CD4-positive, alpha-beta T cell treated with Interferon alpha-2 for 1 hour (primary cell): ENCODE measurements at regions not wholly inside any gene's neighbourhood (a gene's known extent, or its start where the extent isn't known, plus 50 kb on each side); places are given as distances from the start of the nearest gene placed in this dataset.
"Not testable (repeated sequence)": the region's sequence is repeated elsewhere in the genome, so short reads cannot be mapped to it uniquely, and the experiment has no call there.

Source experiments
- DNase-seq, 2 donors: peaks; one replicate each; pipeline ENCODE4 v3.0.0-alpha.2; 2020 to 2022

DNA sequence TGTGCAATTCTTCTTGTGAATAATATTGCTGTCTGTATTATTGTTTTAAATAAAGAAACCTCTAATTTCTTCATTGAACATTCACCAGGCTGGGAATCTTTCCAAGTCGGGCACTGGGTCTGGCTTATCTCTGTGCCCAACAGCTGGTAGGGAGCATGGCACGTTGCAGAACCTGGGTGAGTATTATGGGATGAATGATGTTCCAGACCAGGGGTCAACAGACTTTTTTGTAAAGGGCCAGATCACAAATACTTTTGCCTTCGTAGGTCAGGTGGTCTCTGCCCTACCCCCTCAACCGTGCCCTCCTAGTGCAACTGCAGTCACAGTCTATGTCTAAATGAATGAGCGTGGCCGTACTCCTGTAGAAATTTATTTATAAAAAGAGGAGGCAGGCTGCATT is 81.6 kb upstream of the FOXQ1 start:
- DNase-seq, result no peak

DNA sequence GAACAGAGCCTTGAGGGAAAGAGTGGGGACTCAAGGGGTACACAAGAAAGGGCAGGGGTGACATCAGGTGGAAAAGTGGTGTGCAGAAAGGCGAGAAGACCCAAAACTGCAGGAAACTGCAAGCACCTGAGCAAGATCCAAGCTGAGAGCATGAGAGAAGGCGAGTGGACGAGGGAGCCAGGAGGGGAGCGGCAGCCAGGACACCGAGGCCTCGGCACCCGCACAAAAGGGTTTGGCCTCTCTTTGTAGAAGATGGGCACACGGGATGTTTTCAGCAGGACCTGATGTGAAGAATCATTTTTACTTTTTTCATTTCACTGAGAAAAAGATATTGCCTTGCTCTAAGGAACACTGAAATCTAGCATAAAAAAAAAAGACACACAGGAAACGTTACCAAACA is 82.1 kb upstream of the FOXQ1 start:
- DNase-seq, result no peak

DNA sequence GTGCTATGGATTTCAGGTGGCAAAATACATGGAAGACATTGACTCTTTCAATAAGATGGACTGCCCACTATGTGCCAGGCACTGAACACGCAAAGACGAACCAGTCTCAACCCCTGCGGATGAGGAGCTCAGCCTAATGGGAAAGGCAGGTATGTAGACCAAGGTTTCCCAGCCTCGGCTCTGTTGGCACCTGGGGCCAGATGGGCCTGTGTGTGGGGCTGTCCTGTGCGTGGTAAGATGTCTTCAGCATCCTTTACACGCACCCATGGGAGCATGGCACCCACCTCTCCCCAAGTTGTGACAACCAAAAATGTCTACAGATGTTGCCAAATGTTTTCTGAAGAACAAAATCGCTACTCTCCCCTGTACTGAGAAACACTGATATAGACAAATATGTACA is 82.6 kb upstream of the FOXQ1 start:
- no peak for DNase-seq

DNA sequence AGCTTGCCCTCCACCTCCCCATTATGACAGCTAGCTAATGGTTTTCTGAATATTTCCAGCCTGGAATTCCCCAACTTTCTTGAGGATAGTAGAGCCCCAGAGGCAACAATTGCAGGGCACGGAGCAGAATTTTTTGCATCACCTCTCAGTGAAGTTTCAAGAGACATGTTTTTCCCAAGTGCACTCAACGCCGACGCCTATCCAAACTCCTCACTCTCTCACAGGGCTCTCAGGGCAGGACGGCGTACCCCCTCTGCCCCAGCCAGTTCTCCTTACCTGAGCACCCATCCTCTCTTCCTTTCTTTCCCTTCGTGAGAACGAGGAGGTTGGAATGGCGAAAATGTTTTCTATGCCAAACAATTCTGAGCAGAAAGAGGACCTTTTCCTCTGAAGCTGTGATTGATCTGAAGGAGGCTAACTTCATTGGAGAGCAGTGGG is 83.1 kb upstream of the FOXQ1 start:
- DNase-seq, result no peak

DNA sequence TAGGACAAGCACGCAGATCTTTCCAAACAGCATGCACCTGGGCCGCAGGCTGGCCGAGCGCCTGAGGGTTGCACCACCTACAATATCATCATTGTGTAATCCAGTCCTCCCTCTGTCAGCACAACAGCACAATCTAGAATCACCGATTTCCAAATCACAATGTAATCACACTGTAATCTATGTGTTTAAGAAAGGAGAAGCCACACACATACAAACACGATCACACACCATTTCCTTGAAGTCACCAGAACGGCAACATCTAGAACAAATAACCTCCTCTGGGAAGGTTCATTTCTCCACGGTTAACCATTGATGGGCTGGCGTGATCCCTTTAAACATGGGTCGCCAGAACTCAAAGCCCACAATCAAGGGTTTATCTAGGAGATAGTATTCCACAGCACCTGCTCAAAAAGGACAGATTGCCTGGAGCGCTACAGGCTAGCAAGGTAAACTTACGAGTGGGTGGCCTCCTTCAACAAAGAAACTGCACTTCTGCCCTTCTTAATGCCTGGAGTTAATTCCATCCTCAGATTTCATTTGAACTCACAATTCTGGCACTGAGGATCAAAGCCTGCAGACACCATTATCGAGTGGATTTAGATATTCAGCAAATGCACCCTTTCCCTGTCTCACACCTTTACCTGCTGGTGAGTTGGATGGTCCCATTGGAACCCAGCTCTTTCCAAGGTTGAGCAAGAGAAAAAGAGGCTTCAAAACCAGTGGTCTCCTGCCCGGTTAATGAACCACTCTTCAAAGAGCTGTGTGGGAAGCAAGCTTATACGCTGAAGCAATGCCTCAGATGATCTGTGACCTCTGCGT is 83.8 kb upstream of the FOXQ1 start:
- no peak for DNase-seq

DNA sequence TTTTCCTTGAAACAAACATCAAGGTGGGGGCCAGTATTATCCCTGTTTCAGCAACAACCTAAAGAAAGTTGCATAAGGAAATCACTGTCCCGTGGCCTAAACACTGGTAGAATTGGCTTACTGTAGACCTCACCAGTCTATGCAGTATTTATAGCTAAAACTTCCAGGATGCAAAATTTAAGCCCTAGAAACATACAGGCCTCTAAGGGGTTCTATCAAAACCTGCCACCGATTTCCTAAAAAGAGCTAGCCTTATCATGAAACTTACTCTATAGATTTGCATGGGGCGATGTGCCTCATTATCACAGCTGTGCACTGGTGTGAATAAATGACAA is 84.3 kb upstream of the FOXQ1 start:
- no peak for DNase-seq

DNA sequence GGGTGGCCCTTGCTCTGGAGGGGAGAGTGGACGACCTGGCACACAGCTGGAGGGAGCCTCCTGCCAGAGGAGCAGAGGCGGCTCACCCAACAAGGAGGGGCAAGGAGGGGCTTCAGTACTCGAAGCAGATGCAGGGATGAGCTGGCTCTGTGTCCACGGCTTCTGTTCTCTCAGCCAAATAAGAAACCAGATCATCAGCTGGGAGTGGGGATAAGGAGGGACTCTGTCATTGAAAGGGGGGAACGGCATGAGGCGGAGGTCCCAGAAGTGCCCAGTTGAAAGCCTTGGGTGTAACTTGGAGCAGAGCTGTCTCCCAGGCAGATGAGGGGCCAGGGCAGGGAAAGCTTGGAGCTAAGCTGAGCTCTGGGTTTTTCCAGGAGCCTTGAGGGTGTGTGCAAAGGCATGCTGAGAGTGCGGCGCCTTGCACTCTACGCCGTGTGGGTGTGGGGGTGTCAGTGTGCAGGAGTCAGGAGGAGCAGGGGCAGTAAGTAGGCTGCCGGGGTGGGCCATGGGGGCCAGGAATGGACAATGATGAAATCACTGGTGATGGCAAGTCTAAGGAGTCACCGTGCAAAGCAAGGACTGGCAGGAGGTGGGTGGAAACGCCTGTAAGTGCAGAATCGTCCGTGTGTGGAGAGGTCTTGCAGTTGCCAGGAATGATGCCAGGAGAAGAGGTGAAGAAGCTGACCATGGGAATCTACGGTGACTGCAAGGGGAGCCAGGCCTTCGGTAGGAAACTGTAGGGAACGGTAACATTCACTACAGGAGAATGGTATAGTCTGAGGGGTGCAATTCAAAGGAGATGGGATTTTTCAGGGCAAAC is 85.4 kb upstream of the FOXQ1 start:
- DNase-seq, result no peak

DNA sequence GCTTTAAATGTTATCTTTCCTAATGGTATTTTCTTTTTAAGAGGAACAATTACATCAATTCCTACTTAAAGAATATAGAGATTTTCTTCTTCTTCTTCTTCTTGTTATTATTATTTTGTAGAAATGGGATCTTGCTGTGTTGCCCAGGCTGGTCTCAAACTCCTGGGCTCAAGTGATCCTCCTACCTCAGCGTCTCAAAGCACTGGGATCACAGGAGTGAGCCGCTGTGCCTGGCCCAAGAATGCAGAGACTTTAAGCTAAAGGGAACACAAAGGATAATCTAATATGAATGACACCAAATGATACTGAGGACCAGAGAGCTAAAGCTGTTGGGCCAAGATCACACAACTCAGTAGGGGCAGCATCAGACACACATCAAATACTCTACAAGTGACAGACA is 87.4 kb upstream of the FOXQ1 start:
- no peak for DNase-seq

DNA sequence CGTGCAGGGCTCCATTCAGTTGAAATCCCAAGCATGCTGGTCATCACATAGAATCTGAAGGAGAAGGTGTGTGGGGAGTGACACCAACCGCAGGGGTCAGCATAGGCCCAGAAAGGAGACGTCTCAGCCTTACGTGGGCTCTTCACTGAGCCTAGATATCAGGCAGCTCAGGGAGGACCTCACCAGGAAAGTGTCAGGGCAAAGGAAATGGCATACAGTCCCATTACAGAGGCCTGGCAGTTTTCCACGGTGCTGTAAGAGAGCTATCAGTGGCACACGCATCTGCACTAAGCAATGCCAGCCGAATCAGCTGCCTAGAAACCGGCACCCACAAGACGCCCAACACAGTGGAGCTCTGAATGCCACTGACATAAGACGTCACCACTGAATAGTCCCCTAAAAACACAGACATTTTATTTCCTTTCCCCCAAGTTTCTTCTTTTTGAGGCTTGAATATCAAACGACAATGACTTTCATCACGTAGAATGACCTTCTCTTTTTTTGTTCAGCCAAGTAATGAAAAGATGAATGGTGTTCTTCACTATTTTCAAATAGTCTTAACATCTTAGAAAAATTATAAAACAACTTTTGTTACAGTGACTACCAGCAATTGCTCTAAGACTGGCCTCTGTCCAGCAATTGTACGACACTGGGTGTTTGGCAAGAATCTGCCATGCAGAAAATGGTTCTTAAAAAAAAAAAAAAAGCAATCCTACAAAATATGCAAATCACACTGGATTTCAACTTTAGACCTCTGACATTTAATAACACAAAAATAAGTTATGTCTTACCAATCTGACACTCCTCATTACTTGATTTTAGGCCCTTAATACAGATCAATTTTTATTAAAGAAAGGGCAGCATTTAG is 88.9 kb upstream of the FOXQ1 start:
- no peak for DNase-seq

DNA sequence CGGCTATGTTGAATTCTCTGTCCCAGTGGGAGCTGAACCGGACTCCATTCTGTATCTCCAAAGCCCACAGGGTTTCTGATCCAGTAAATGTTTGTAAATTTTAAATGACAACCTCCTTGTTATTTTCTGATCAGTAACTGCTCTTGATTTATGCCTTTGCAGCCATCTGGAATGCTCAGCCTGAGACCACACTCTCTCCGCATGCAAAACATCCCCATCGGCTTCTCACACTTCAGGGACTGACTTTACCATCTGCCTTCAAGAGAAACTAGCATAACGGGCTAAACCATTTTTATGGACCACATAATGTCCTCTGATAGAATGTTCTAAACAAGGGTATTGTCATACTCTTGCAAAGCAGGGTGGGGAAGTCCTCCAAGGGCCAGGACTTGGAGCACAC is 94.5 kb upstream of the FOXQ1 start:
- no peak for DNase-seq

DNA sequence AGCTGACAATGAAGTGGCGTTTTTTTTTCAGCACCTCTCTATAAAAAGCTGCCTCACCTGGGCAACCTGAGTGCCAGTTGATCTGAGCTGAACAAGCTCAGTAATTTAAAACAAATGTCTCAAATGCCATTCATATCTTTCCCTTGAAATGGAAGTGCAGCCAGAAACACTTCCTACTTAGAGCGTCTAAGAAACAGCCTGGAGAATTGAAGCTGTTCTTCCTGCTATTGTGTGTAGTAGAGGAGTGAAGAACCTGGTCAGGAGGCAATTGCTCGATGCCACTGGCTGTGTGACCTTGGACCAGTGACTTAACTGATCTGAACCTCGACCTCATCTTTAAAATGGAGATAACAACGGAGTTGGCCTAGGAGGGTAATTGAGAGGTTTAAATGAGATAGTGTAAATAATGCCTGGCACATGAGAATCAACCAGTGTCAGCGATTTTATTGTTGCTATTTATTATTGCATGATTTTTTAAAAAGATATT is 95.4 kb upstream of the FOXQ1 start:
- DNase-seq, result no peak

DNA sequence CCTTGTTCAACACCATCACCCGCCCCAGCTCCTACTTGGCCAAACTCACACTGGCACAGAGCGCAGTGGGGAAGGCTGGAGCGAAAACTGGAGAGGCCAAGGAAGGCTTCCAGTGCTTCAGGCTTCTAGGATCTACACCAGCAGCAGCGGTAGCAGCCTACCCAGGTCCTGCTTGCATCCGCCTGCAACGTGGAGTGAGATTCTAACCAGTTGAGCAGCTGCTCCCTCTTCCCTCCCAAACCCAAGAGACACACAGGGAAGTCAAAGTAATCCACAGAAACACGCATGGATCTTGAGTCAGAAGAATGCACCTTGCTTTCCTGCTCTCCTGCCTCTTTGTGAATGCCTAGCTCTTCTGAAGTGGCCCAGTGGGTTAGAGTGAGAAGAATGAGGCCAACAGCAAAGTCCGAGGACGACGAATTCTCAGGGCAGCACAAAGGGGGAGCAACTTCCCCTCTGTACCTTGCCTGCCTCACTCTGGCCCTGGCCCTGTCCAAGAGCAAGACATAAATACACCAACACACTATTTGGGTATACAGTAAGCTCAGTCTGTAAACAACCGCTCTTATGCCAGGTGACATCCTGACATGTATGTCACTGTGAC is 95.9 kb upstream of the FOXQ1 start:
- no peak for DNase-seq

DNA sequence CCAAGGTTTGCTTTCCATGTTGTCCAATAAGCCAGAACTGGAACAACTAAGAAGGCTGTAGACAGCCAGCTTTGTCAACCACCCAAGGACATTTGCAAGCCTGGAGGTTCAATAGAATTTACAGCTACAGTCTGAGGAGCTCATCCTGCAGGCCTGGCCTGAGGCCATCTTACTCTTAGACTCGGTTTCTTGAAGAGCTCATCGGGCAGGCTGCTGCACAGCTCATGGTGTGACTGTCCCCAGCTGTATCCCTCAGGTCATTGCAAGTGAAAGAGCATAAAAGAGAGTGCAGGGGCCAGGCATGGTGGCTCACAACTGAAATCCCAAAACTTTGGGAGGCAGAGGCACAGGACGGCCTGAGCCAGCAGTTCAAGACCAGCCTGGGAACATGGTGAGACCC is 96.9 kb upstream of the FOXQ1 start:
- DNase-seq, result no peak

DNA sequence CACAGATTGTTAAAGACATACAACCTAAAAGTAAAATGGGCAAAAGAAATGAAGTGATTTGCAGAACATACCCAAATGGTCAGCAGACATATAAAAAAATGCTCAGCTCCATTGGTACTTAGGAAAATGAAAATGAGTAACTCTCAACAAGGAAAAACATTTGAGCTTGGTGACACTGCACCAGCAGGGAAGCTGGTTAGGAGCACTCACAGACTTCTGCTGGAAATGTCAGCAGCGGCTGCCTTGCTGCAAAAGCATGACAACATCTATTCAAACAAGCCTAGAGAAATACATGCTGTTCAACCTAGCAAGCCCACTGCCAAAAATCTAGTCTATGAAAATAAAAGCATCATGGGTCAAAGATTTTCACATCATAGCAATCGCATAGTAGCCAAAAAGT is 99.0 kb upstream of the FOXQ1 start:
- DNase-seq, result no peak

DNA sequence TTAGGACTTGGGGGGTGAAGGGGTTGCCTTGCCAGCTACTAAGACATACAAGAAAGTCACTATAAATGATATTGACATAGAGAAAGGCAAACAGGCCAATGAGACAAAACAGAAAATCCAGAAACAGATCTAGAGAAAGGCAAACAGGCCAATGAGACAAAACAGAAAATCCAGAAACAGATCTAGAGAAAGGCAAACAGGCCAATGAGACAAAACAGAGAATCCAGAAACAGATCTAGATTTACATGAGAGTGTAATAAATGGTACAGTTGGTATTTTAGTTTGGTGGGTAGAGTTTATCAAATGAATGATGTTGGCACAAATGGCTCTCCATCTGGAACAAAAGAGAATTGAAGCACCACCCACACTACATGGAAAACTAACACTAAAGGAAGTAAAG is 99.8 kb upstream of the FOXQ1 start:
- not testable (repeated sequence) for DNase-seq

DNA sequence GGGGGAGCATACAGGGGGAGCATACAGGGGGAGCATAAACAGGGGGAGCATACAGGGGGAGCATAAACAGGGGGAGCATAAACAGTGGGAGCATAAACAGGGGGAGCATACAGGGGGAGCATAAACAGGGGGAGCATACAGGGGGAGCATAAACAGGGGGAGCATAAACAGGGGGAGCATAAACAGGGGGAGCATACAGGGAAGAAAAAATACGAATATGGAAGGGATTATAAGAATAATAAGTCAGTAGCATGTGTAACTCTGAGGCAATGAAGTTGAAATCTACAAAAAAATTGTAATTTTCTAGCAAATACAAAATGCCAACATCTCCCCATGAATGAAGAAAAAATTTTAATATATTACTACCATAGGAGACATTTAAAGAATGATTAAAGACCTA is 101.3 kb upstream of the FOXQ1 start:
- not testable (repeated sequence) for DNase-seq

DNA sequence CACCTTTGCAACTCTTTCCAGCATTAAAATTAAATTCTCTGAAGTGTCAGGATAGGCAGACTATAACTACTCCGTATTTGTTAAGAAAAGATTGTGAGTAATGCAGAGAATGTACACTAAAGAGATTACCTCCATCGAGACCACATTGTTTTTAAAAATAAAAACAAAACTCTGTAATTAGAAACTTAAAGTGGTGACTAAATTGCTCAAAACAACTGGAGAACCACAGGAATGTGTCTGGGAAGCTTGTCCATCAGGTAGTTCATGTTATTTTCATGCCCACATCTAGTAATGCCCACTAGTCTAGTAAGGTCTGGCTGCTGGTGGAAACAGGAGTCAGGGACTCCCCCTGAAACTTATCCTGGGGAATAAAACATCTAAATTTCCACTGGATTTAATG is 103.0 kb upstream of the FOXQ1 start:
- no peak for DNase-seq

DNA sequence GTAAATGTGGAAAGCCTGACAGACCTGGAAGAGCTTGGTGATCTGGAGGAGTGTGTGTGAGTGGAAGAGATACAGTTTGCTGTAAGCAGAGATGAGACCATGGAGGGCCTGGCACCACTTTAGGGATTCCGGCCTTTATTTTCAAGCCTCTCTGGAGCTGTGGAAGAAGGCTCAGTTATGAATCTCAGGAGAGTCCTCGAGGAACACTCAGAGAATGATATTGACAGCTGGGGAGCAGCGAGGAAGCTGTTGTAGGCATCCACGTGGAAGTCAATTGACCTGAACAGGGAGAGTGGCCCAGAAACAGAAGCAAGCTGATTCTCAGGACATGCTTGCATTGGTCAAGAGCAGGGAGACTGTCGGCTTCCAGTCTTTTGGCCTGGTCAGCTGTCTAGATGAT is 108.4 kb upstream of the FOXQ1 start:
- DNase-seq, result no peak

DNA sequence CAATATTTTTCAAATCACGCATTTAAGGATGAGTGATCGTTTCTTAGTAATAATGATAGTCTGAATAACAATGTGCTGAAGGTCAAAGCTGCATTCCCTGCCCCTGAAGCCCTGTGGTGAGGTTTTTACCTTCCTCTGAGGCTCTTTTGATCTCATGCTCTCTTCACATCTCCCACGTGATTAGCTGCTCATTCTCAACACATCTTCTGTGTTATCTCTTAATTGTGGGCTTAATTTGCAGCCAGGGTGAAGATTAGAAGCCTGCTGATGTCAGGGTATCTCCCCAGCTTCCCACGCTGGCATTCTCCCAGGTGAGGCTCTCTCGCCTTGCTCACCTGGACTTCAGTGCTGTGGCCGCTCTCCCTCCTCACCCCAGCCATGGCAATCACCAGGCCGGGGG is 109.7 kb upstream of the FOXQ1 start:
- DNase-seq, result no peak

DNA sequence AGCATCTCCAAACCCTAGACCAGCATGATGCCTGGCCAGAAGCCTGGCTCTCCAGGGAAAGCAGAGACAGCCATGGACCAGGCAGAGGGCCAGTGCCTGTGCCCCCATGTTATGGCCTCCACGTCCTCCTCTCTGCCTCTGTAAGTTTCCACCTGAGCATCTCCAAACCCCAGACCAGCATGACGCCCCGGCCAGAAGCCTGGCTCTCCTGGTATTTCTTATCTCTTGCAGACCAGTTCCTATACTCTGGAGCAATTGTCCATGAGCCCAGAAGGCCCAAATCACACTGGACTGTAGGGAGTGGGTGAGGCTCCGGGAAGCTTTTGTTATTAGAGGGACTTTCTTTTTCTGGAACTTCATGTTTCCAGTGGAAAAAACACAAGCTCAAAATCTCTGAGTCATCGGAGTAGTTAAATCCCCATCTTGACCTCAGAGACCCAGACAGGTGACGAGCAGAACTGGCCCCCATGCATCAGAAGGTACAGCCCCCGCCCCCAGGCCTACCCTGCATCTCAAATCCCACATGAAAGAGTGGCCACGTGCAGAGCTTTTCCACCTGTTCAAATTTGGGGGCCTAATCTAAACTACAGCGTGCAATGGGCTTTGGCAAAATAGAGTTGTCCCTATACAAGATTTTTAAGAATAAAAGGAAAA is 110.2 kb upstream of the FOXQ1 start:
- no peak for DNase-seq

DNA sequence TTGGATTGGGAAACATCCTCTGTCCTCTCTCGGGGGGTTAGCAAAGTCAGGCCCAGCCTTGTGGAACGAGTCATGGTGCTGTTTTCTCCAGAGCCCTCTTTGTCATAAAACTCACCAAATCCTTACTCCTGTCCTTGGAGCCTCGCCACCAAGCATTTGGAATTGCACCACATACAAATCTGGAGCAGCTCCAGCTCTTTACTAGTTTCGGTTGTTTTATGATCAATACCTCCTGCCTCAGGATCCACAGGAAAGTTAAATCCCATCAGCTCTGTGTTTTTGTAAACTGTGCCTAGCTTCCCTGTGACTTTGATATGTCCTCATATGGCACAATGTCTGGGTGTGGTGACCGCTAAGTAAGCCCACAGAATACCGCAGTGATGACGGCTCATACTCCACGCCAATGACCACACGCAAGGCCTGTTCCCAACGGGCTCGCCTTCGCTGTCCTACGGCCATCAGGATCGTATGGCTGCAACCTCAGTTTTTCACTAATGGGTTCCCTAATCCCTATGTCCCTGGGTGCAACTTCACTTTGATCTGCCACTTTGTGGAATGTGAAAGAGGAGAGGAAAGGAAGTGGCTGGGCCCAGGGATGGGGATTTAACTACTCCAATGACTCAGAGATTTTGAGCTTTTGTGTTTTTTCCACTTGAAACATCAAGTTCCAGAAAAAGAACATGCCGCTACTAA is 111.3 kb upstream of the FOXQ1 start:
- no peak for DNase-seq

DNA sequence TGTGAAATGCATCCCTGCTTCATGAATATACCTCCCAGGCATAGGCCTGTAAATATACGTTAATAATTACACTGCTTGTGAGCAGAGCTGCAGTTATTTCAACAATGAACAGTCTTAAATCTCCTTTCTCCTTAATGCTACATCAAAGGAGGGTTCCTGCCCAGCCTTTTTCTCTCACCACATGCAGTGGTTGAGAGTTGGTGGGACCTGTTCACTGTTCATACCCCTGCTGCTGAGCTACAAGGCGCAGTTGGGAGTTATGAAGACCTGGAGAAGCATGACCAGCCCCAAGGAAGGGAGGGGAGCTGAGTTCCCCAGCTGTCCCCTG is 111.9 kb upstream of the FOXQ1 start:
- no peak for DNase-seq
